GM21717 (cell line): ENCODE measurements at regions not wholly inside any gene's neighbourhood (a gene's known extent, or its start where the extent isn't known, plus 50 kb on each side); places are given as distances from the start of the nearest gene placed in this dataset.

Experiments
- ATAC-seq: cut with Tn5 transposase; IDR thresholded peaks from one replicate; pipeline ENCODE4 v1.9.1; 2021; ENCODE audit warnings: mild to moderate bottlenecking, moderate library complexity; ENCODE audit not compliant: unreplicated experiment

DNA sequence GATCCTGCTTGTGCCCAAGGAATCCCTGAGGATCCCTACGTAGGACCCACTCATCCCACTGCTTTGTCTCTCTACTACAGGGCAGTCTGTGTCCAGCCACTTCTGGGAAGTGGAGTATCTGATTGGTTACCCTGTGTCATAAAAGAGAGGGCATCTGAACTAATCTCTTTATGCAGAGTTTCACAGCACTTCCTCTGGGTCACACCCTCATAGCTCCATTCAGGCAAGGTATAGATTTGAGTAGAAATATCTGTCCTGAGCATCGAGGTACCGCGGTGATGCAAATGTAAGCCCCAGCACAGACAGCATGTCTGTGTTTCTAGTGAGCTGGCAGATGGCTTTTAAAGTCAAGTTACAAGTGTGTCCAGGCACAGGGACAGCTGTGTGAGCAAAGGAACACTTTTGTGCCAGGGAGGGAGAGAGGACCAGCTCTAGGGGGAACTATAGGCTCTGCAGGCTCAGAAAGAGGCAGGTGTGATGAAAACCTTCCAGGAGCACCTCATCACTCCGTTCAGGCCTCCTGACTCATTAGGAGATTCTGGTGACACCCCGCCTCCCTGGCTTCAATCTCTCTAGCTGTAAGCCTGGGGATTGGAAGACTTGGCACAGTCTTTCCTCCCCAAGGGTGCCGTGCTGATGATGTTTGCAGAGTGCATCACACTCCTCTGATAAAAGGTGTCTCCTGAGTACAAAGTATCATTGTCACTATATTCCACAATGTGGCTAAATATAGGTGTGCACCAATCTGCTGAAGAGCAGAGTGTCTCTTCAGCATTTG is 84.3 kb upstream of the UBL3 start:
- no peak for ATAC-seq

GRCh38 chr13:29933401-29933800 is 83.0 kb upstream of the UBL3 start:
- no peak for ATAC-seq

DNA sequence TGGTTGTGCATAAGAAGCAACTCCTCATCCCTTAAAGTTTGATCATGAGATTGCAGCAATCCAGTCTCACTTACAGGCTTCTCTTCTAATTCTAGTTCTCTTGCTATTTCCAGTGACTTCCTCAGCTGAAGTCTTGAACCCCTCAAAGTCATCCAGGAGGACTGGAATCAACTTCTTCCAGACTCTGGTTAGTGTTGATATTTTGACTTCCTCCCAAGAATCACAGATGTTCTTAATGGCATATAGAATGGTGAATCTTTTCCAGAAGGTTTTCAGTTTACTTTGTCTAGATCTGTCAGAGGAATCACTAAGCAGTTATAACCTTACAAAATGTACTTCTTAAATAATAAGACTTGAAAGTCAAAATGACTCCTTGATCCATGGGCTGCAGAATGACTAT is 81.3 kb upstream of the UBL3 start:
- no peak for ATAC-seq

DNA sequence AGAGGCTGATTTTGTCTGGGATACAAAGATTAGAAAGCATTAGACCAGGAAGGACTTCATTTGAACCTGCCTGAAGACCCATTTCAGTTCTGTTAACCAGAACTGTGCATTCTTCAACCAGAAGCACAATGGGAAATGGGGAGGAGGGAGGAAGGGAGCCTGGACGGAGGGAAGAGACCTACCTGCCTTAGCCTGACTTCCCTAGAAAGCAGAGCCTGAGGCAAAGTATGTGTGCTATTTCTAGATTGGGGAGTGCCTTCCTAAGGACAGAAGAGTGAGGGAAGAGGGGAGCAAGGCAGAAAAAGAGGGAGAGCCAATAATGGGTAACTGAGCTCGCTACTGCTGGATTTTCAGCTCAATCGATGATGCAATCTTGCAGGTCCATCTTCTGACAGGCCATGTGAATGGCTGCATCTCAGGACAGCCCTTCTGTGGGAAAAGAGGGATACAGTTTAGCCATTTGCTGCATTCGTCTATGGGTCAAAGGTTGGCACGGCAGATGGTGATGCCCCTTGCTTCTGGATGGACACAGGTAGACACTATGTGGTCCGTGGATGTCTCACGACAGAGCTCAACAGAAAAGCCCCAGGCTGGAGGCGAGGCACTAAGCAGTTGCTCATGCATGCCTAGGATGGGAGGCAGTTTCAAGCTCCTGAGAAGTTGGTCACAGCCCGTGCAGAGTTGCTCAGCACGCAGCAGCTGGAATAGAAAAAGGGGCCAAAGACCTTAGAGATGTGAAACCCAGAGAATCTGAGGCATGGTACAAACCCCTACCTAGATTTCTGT is 78.8 kb upstream of the UBL3 start:
- no peak for ATAC-seq

DNA sequence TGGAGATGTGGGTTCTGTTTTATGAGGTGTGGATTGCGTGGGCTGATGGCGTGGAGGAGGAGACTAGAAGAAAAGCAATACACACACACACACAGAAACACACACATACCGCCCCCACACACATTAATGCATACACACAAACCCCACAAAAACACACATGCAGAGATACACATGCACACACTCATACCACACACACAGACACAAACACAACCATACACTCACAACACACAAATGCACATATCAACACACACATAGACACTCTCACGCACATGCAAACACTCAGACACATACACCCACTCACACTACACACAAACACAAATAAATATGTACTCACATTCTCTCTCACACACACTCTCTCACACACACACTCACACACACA is 75.7 kb upstream of the UBL3 start:
- ATAC-seq = no peak

- no peak for ATAC-seq
These were observed 75.2 kb upstream of the UBL3 start for GRCh38 chr13:29925457-29926097.

DNA sequence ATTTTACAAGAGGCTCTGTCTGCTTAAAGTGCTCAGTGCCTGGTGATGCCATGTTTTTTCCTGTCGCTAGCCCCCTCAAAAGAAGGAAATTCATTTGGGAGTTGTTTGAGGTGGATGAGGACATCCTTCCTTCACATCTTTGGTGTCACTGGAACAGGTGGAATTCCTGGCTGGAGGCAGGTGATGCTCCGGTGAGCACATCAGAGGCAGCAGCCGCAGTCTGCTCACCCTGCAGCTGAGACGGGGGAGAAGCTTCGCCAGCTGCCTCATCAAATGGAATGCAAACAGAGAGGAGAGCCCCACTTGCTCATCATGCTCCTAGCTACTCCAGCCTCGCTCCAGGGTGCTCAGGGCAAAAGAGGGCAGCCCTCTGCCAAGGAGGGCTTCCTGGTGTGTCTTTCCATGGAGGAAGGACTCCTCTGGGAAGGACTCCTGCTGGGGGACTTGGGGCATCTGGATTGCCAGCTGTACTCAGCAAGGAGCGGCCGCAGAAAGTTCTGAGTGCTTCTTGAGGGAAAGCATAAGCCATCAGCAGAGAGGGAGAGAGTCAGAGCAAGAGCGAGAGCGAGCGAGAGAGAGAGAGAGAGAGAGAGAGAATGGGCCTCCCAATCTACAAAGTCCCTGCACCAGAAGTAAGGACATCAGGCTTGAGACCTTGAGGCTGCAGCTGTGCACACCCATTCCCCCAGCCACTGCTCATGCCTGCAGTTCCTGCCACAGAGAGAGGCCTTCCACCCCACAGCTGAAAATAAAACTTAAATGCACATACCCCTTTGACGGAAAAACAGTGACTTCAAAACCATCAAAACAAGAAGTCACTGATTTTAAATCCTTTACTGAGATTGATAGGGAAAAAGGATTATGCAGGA is 74.3 kb upstream of the UBL3 start:
- no peak for ATAC-seq

GRCh38 chr13:29923554-29924481 is 73.4 kb upstream of the UBL3 start:
- no peak for ATAC-seq

DNA sequence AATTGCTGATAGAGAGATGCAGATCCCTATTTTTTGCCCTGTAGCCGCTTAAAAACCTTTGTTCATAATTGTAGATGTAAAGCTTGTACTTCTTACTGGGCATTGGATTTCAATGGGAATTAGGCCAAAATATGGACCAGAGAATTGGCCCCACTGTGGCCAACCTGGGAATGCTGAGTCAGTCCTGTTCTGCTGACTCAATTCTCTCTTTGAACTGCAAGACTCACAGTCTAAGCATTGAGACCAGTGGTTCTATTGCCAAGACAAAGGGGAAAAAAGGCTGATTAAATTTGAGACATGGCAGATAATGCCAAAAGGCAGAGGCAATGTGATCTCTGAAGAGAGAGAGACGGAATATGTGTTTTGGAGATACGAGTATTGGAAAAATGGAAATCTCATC is 72.5 kb upstream of the UBL3 start:
- ATAC-seq = no peak

GRCh38 chr13:29922281-29922821 is 71.9 kb upstream of the UBL3 start:
- ATAC-seq = no peak

GRCh38 chr13:29921542-29921941 is 71.1 kb upstream of the UBL3 start:
- ATAC-seq = no peak

DNA sequence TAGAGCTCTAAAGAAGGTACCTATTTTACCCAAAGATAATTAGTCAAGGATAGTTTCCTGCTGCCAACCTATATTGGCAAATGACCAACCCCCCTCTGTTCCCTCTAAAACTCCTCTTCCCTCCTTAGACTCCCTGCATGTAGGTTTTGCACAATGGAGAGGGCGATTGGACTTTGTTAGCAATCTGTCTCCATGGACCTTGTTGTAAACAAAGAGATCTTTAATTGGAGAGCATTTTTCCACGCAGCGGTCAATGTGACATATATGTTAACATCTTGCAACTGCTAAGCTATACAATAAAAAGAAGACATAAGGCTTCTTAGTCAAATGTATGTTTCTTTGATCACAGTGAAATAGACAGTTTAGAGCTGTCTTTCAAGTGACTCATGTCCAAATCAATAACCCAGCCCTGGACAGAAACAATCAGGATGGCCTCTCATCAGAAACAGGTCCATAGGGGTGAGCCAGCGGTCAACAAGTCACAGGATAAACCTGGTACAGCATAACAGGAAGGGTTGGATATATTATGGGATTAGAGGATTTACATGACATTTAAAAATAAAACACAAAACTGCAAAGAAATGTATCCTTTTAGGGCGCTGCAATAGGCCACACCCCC is 69.7 kb upstream of the UBL3 start:
- no peak for ATAC-seq

DNA sequence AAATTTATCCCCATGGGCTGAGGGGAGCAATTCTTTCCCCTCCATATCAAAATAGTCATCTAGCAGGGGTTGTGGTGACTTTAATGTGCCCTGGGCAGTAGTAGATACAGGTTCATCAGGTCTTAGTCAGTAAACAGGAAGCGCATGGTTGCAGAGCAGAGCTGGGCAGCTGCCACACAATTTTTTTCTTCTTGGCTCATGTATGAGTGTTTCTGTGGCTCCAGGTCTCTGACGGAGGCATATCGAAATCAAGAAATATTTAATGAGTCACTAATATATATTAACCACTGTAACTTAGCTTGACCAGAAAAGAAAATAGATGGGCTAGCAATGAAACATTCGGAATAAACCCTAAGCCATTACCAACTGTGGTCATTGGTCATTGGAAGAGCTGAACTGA is 68.4 kb upstream of the UBL3 start:
- no peak for ATAC-seq

GRCh38 chr13:29917650-29918049 is 67.2 kb upstream of the UBL3 start:
- no peak for ATAC-seq

DNA sequence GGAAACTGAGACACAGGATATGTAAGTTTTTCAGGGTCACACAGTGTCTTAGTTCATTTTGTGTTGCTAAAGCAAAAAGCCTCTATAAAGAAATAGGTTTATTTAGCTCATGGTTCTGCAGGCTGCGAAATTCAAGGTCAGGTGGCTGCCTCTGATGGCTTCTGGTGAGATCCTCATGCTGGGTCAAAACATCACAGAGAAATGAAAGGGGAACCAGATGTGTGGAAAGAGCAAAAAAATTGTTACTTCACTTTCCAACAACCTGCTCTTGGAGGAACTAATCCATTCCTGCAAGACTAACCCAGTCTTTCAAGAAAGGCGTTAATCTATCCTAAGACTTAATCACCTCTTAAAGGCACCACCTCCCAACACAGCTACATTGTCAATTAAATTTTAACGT is 64.2 kb upstream of the UBL3 start:
- no peak for ATAC-seq

GRCh38 chr13:29911781-29912418 is 61.5 kb upstream of the UBL3 start:
- ATAC-seq = no peak

- no peak for ATAC-seq
These were observed 59.7 kb upstream of the UBL3 start for GRCh38 chr13:29909975-29910674.

DNA sequence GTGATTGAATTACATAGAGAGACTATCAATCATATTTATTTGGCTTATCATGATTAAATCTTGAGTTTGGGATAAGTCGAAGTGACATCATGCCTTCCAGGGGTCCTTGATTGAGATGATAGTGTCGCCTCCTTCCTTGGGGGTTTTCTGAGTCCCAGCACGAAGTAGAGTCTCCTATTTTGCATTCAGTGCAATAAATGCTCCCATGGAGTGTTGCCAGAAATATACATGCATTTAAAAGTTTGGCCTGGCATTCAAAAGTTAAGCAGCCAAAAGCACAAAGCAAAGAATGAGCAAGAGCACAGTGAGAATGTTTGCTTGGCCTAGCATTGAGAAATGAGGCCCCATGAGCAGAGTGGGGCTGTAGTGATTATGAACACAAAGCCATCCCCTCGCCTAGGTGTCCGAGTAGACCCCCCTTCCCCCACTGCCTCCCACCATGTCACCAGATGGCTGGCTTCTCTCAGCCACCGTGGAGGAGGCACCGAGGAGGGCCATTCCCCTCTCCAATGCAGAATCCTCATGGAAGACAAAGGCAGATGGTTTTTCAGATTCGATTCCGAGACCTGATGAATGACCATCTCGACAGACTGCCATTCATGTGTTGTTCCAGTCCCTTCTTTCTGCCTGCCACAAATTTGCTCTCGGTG is 58.8 kb upstream of the UBL3 start:
- no peak for ATAC-seq
